Fibroblast of the aortic adventitia (primary cell): ENCODE measurements at regions not wholly inside any gene's neighbourhood (a gene's known extent, or its start where the extent isn't known, plus 50 kb on each side); places are given as distances from the start of the nearest gene placed in this dataset.

Experiments
- DNase-seq: peaks from one replicate; pipeline ENCODE4 v3.0.0-alpha.2; 2010; ENCODE audit warnings: low read depth
- H3K4me3 ChIP-seq: 2 replicates; pipeline ENCODE4 v1.5.1; 2011; ENCODE audit warnings: low read depth, mild to moderate bottlenecking, control low read depth, low read length, moderate library complexity
- CTCF ChIP-seq: IDR thresholded peaks from 2 replicates; pipeline ENCODE4 v1.5.1; 2011; ENCODE audit warnings: mild to moderate bottlenecking, low read length, control low read depth, inconsistent platforms; ENCODE audit not compliant: insufficient read depth

GRCh38 chr18:45494811-45495210, 120.5 kb upstream of the SLC14A2 start:
- no peak for DNase-seq
- no peak overlapping the region for H3K4me3 ChIP-seq
- no peak for TF ChIP-seq CTCF

- no peak overlapping the region for H3K4me3 ChIP-seq
- DNase-seq, result no peak
- no peak for TF ChIP-seq CTCF
These were observed 118.5 kb upstream of the SLC14A2 start for GRCh38 chr18:45496741-45497140.

GRCh38 chr18:45497595-45498286, 117.5 kb upstream of the SLC14A2 start:
- no peak overlapping the region for H3K4me3 ChIP-seq
- DNase-seq, result no peak
- TF ChIP-seq CTCF, result no peak

- TF ChIP-seq CTCF, result no peak
- no peak for DNase-seq
- no peak overlapping the region for H3K4me3 ChIP-seq
These were observed 117.0 kb upstream of the SLC14A2 start for GRCh38 chr18:45498287-45498658.

- no peak for TF ChIP-seq CTCF
- no peak for DNase-seq
- no peak overlapping the region for H3K4me3 ChIP-seq
These were observed 111.3 kb upstream of the SLC14A2 start for GRCh38 chr18:45503990-45504389.

- TF ChIP-seq CTCF, result no peak
- no peak overlapping the region for H3K4me3 ChIP-seq
- no peak for DNase-seq
These were observed 109.6 kb upstream of the SLC14A2 start for GRCh38 chr18:45505497-45506206.

GRCh38 chr18:45506951-45507350, 108.3 kb upstream of the SLC14A2 start:
- DNase-seq, result no peak
- no peak for TF ChIP-seq CTCF
- H3K4me3 ChIP-seq, result no peak overlapping the region
